NAMALWA (cell line): ENCODE measurements at regions not wholly inside any gene's neighbourhood (a gene's known extent, or its start where the extent isn't known, plus 50 kb on each side); places are given as distances from the start of the nearest gene placed in this dataset.
"Not testable (repeated sequence)": the region's sequence is repeated elsewhere in the genome, so short reads cannot be mapped to it uniquely, and the experiment has no call there.

Source experiments
- DNase-seq: peaks from one replicate; pipeline ENCODE4 v3.0.0-alpha.2; 2015; ENCODE audit warnings: low spot score

GRCh38 chr4:65265526-65265925 is 404.8 kb downstream of the EPHA5 start:
- DNase-seq, result no peak

GRCh38 chr4:65259296-65259695 is 411.0 kb downstream of the EPHA5 start:
- no peak for DNase-seq

GRCh38 chr4:65250916-65251315 is 419.4 kb downstream of the EPHA5 start:
- no peak for DNase-seq

GRCh38 chr4:65249111-65249510 is 421.2 kb downstream of the EPHA5 start:
- DNase-seq, result no peak

DNA sequence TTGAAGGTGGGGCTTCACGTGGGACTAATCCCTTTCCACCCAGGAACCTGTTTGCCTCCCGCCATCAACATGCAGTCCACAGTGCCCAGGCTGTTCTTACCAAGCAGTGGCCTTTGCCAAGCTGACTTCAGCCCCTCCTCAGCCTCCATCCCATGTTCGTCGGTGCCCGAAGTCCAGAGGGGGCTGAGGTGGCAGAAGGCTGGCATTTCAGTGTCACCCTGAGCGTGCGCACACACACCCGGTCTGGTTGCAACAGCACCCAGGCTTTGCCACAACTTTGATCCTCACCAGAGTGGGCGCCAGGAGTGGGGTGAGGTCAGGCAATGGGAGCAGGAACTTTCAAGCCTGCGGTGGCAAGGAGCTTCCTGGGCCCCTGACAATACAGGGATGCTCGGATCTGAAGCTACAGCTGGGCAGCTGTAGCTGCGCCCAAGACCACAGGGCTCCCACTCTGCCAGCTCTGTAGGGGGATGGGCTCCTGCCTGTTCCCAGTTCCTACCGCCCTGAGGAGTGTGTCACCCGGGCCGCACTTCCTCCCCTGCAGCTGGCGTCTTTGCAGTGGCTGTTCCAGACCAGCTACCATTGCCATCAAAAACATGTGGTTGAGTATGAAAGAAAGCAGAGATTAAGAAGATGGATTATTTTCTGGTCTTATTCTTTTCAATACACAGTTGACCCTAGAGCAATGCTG is 428.0 kb downstream of the EPHA5 start:
- DNase-seq, result no peak

DNA sequence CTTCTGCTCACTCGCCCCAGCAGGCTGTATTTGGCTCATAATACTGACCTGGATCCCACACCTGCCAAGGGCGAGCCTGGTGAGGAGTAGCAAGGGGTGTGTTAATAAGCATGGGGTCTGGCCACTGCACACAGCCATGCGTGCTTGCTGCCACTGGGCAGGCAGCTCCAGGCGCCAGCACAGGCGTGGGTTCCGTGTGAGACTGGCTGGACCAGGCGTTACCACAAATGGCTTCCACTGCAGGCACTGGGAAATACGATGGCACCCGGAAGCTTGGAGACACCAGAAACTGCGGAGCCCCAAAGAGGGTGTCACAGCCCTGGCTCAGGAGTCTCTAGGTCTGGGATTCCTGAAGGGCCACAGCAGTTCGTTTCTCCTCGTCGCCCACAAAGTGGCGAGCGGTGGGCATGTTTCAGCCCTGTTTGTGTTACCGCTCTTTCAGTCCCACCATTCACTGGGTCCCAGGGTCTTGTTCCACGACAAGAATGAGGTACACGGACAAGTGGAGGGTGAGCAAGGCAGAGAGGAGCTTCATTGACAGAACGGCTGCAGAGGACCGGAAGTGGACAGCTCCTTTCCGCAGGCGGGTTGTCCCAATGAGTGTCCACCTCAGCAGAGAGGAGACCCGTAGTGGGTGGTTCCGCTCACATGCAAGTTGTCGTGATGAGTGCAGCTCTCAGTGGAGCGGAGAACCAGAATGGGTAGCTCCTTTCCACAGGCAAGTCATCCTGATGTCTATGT is 428.9 kb downstream of the EPHA5 start:
- no peak for DNase-seq

- no peak for DNase-seq
These were observed 436.2 kb downstream of the EPHA5 start for GRCh38 chr4:65234061-65234460.

- peak; percentile 3 for DNase-seq
These were observed 442.7 kb downstream of the EPHA5 start for GRCh38 chr4:65227628-65228027.

- DNase-seq, result no peak
These were observed 446.7 kb downstream of the EPHA5 start for GRCh38 chr4:65223601-65224000.

DNA sequence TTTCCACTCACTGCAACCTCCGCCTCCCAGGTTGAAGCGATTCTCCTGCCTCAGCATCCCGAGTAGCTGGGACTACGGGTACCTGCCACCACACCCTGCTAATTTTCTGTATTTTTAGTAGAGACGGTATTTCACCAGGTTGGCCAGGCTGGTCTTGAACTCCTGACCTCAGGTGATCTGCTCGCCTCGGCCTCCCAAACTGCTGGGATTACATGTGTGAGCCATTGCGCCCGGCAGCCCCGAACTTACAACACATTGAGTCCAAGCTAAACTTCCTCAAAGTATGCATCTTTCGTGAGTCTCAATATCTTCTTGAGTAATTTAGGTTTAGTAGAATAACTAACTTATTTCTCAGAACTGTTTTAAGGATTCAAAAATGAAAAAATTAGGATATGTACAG is 447.2 kb downstream of the EPHA5 start:
- DNase-seq, result not testable (repeated sequence)

DNA sequence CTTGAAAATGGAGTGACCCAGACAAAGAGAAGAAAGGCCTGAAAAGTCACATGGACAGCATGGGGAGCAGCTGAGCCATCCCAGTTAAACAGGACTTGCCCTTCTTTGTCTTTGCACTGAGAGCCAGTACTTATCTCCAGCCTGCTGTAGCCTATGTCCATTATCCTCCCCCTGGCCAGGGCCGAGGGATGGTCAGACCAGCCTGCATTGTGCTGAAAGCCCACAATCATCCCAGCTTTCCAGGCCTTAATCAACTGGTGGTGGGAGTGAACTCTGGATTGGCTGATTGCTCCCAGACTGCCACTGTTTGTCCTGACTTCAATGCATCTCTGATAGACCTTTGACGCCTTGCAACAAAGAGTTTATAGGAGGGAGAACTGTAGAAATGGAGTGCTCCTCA is 453.1 kb downstream of the EPHA5 start:
- no peak for DNase-seq

DNA sequence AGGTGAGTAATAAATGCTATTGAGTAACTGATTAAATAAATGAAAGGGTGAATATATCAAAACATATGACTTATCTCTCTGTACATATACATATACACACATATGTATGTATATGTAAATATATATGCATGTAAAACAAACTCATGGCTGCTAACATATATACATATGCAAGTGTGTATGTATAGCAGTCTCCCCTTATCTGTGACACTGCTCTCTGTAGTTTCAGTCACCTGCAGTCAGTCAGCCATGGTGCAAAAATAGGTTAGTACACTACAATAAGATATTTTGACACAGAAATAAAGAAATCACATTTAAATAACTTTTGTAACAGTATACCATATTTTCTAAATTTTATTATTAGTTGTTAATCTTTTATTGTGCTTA is 467.4 kb downstream of the EPHA5 start:
- DNase-seq, result no peak

DNA sequence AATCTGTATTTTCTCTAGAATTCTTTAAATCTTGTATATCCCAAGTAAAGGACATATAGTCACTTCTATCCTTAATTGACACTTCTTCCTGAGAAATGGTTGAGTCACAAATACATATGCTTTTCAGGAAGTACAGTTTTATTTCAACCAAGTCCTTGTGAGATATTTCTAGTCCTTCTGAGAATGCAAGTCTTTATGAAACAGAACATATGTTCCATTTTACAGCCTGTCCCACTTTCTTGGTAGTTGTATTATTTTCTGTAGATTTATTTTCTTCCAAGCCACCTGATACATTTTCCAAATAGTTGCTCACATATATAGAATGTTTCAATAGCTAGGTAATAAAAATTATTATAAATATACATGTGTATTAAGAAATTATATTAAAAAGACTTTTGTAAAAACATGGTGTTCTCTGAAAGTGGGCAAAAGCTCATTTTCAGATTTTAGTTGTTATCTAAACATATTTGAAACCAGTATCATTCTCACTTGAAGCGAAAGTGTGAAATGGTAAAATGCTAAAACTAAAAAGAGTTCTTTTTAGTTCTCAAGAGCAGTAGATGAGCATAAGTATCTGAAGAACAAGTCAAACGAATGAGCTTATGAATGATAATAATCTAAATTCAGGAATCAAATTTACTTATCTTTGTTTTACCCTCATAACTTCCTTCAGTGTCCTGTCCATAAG is 468.0 kb downstream of the EPHA5 start:
- no peak for DNase-seq

GRCh38 chr4:65195666-65196065 is 474.6 kb downstream of the EPHA5 start:
- no peak for DNase-seq

DNA sequence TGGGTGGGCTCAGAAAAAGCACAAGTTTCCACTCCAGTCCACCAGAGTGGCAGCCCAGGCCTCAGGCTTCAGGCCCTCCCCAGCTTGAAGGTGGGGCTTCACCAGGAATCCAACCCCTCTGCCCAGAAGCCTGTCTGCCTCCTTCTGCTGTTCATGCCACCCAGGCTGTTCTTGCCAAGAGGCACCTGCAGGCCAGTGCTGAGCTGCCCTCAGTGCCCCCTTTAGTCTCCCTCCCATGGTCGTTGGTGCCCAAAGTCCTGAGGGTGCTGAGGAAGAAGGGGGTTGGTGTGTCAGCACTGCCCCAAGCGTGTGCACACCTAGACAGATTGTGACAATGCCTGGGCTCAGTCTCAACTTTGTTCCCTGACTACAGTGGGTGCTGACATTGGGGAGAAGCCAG is 475.3 kb downstream of the EPHA5 start:
- DNase-seq, result no peak

GRCh38 chr4:65193985-65194384 is 476.3 kb downstream of the EPHA5 start:
- no peak for DNase-seq

GRCh38 chr4:65190780-65191179 is 479.5 kb downstream of the EPHA5 start:
- no peak for DNase-seq

DNA sequence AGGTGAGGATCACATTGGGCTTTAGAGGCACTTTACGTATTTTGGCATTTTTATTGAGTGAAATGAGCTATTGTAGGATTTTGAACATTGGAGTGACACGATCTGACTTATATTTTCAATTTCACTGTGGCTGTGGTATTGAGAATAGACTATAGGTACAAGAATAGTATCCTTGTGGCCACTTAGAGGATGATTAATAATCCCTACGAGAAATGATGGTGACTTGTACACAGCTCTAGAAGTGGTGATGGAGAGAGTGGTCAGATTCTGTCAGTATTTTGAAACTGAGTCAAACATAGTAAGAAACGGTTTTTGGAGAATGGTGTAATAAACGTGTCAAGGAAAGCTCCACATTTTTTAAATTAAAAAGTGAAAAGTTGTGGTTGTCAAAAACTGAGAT is 494.7 kb downstream of the EPHA5 start:
- DNase-seq, result no peak

DNA sequence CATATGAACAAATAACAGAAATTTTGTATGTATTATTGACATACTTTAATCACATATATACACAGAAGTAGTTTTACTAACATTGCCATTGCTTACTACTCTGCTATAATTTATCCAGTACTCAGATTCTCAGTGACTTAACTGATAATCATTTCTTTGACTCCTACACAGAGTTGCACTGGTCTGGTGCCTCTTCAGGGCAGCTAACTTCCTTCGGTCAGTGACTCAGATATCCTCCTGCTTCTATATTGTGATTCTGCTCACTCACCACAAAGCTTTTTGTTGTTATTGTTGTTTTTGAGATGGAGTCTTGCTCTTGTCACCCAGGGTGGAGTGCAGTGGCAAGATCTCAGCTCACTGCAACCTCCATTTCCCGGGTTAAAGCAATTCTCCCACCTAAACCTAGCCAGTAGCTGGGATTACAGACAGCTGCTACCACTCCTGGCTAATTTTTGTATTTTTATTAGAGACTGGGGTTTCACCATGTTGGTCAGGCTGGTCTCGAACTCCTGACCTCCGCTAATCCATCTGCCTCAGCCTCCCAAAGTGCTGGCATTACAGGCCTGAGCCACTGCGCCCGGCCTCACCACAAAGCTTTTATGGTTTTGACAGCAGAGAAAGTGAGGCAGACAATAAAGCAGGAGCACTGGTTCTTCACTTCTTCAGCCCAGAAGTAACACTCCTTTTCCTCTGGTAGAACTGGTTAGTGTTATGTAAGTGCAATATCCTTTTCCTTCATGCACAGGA is 499.3 kb downstream of the EPHA5 start:
- no peak for DNase-seq

DNA sequence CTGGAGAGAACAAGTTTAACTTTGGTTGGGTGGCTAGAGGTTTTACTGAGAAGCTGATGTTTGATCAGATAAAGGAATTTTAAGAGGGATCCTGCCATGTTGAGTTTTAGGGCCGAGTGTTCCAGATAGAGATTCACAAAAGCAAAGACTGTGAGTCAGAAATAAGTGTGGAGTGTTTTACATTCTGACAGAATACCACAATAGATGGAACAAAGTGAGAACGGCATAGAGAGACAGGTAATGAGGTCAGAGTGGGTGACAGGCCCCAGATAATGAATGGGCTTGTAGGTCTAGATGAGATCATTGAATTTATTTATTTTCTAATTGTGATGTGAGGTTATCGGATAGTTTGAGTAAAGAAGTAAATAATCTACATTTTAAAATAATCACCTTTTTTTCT is 502.6 kb downstream of the EPHA5 start:
- no peak for DNase-seq

- DNase-seq, result no peak
These were observed 518.1 kb downstream of the EPHA5 start for GRCh38 chr4:65152205-65152604.

DNA sequence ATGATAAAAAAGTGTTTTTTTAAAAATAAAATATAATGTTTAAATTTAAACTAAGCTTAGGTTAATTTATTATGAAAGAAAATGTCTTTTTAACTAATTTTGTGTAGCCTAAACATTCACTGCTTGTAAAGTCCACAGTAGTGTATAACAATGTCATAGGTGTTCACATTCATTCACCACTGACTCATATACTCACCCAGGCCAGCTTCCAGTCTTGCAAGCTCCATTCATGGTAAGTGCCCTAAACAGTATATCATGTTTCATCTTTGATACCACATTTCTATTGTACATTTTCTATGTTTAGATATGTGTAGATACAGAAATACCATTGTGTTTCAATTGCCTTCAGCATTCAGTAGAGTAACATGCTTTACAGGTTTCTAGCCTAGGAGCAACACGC is 530.3 kb downstream of the EPHA5 start:
- DNase-seq, result no peak

DNA sequence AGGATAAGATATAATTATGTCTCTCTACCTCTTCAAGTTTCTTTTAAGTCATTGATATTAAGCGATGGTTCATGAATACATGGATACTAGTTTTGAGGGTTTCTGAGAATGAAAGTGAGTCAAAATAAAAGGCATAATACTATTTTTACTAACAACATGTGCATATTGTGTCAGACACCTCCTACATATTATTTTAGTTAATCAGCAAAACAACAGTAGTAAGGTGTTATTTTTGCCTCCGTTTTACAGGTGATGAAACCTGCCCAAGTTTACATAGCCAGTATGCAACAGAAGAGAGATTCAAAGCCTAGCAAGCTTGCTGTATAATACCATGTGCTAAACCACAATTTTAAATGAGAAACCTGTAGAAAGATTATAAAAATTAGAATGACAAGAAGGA is 544.1 kb downstream of the EPHA5 start:
- no peak for DNase-seq
